ENCODE measurements at regions not wholly inside any gene's neighbourhood (a gene's known extent, or its start where the extent isn't known, plus 50 kb on each side); places are given as distances from the start of the nearest gene placed in this dataset.
"Not testable (repeated sequence)": the region's sequence is repeated elsewhere in the genome, so short reads cannot be mapped to it uniquely, and the experiment has no call there.

DNA sequence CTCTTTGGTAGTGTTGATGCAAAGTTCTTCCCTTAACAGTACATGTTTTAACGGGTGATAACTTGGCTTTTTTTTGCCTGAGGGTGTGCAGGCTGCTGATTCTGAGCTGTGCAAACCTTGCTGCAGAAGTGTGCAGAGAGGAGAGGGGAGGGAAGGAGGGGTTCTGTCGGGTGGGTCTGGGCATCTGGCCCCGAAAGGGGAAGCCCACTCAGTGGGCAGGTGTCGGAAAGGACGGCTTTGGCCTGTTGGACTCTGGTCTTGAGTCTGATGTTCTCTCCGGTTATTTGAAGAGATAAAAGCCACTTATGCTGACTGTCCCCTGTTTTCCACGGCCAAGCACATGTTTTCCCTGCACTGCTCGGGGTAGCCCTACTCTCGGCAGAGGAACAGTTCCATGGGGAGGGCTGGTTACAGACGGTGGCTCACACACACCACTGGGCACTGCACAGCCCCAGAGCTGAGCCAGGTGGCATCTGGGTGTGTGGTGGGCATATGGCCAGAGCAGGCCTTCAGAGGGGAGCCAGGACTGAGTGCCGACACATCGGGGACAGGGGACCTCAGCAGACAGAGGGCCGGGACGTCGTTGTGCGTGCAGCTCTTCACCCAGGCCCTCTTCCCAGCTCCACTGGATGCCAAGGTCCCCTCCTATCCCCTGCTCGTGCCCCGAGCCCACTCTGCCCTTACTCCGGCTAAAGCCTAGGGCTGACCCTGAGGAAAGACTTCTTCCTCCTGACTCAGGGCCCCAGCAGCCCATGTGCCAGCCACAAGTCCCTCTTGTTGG, 93.2 kb downstream of the TEX29 start:
- DNase-seq: no peak

DNA sequence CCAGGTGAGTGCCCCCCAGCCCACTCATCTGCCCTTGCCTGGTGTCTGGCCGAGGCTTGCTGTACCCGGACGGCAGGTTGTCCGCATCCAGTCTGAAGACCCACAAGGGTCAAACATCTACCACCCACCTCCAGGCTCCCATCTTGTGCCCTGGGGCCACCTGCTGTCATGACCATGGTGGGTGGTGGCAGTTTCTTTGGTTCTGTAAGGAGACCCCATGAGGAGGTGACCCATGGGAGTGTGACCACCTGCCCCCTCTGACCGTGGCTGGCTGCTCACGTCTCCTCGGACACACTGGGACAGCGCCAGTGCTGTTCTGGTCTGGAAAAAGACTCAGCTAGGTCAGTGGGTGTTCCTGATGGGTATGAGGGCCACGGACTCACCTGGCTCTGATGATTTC, 93.9 kb downstream of the TEX29 start:
- DNase-seq: no peak

DNA sequence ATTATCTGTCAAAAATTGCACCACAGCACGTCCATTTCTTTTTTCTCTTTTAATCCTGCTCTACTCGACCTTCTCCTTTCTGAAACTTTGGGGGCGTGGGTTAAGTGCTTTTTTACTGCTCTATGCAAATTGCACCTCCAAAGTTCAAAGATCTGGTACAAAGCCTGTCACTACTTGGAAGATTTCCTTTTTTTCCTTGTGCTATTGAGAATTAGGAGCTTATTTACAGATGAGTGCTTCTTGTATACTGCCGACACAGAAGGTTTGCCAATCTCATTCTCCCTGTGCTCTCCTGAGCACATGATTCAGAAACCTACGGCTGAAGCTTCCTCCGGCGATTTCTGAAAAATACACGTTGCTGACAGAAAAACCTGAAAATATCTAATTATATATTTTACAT, 94.8 kb downstream of the TEX29 start:
- DNase-seq: no peak

DNA sequence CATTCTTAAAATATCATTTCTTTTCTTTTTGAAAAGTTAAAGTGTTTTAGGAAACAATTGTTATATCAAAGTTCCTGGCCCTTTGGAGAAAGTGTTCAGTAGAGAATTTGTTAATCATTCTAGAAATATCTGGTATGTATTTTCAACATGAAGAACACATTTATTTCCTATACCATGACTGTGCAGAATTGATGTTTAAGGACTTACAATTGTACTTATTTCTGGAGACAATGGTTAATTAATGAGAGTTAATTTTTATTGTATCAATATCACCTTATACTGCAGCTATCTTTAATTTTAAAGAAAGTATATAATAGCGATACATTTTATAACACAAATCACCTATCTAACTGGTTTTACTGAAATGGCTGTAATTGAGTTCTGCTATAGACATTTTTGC, 95.3 kb downstream of the TEX29 start:
- DNase-seq: no peak

DNA sequence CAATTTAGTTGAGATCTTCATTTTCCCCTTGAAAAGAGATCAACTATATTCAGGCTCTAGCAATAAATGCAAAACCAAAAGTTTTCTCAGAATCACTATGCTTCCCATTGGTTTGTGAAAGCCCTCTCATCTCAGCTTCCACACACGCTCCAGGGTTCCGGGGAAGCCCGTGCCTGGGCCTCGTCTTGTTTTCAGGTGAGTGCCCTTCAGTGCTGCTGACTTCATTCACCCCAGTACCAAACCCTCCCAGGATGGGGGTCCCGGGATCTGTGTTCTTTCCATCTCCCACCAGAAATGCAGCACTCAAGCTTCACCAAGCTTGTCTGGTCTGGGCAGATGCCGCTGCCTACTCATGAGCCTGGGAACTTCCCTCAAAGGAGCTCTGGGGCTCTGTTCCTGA, 97.7 kb downstream of the TEX29 start:
- DNase-seq: no peak

DNA sequence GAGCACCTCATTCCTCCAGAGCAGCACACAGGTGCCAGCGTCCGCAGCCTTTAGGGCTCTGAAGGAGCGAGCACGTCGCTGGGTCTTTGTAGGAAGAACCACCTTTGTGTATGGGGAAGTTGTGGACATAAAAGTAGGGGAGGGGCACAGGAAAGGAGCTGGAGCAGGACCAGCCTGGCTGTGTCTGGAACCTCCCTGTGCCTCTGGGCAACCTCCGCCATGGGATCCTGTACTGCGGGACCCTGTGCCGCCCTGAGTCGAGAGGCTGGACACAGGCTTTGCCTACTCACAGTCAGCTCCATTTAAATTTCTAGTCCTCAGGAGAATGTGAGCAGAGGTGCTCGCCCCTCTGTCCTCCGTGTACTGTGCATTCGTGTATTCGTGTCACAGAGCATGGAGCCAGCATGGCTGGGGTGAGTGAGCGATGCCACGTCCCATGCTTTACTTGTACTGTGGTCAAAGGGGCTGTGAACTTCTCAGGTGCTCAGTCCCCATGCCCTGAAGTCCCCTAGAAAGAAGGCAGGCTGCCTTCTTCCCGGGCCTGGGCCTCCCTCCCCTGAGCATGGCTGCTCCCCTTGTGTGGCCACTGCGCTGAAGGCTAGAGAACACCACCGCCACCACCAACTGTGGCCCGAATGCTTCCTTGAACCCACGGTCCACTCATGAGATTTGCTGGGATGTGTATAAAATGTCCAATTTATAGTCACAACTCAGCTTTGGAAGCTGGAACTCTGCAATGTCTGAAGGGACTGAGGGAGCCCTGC, 99.9 kb downstream of the TEX29 start:
- DNase-seq: no peak

DNA sequence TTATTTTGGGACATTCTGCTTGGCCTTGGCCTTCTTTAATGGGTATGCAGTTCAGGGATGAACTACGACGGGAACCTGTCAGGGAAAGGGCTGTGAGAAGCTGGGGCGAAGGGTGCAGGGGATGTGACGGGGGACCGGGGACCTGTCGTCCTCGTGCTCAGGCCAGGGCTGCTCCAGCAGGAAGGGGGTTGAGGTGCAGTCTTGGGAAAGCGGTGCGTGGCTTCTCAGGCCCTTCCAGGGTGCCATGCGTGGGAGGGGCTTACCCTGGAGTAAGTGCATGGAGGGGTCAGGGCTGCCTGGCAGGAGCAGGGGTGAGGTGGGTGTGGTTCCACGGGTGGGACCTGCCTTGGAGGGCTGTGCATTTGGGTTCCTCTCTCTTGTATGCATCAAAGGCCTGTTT, 100.8 kb downstream of the TEX29 start:
- DNase-seq: no peak

DNA sequence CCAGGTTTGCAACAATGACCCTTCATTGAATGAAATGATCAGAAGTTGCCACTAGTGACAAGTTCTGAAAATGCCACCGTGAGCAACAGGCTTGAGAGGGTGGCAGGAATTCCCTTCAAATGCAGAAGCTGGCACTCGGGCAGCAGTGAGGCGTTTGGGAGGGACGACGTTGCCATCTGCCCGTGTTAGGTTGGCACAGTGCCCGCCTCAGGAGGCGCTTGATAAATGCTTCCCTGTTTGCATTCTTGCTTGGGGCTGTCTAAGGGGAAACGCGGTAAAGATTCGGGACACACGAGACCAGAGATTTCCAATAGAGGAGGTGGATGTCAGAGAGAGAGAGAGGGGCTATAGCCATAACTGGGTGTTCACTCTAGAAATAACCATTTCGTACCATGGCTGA, 101.9 kb downstream of the TEX29 start:
- DNase-seq: no peak

DNA sequence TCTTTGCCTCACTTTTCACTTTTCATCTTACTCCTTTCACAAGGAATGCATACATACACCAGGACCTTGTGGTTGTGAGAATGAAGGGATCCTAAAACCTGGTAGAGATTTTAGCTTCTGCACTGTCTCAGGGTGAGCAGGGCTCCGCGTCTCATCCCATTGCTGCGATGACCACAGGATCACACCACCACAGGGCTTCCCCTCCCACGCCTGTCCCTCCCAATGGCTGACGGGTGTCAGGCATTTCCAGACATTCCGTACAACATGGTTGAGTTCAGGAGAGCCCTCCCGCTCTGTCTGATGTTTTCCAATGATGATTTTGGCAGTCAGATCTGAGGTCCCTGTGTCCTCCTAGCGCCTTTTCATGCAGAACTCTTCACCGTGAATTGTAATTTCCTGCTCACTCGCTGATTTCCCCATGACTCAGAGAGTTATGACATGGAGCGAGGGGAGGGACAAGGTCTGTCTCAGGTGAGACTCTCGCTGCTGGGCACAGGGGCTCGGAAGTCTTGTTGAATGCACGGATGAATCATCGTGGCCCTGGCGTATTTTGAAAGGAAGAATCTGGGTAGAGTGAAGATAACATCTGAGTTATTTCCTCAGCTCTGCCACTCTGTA, 102.8 kb downstream of the TEX29 start:
- no peak for DNase-seq

DNA sequence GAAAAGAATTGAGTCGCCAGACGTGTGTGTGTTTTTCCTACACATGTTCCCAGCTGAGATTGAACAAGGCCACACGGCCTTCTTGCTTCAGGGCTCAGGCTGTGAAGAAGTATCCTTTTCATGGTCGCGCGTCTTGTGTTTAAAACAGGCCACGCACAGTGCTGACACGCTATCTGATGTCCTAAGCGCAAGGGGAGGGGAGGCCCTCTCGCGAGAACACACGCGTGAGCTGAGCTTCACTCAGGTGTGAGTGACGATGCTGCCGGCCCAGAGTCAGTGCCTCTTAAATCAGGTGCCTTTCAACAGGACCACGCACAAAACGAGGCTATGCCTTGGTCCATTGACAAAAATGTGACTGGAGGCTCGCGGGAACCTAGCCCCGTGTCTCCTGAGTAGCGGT, 103.7 kb downstream of the TEX29 start:
- no peak for DNase-seq

DNA sequence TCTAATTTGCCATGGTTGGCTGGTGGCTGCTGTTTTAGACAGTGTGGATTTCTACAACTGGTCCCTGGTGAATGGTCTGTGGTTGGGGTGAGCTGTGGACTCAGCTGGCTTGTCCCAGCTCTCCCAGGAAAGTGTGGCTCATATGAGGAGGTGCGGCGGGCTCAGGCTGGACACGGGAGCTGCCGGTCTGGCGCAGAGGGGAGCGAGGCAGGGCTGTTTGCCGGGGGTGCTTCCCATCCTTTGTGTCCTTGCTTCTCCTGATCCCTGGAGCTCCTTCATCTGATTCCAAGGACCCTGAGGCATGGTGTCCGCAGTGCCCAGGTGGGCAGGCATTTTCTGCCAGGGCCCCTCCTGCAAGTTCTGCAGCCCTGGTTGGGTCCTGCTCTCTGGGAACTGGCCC, 104.9 kb downstream of the TEX29 start:
- no peak for DNase-seq

DNA sequence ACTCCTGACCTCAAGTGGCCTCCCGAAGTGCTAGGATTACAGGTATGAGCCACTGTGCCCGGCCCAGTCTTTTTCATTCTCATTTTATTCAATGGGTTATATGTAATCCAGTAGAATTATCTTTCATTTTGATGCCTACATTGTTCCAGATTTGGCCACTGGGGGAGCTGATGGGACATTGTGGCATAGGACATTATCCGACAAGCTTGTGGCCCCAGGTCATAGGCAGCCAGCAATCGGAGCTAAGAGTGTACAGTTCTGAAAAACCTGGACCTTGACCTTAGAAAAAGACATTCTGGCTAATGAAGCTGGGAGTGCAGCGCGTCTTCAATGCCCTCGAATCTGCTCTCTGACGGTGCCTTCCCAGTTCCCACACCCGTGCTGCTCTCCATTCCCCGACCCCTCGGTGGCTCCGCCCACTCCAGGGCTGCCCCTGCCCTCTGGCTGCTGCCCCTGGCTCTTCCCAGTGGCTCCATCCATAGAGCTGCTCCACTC, 108.7 kb downstream of the TEX29 start:
- peak; percentile 34 for DNase-seq

DNA sequence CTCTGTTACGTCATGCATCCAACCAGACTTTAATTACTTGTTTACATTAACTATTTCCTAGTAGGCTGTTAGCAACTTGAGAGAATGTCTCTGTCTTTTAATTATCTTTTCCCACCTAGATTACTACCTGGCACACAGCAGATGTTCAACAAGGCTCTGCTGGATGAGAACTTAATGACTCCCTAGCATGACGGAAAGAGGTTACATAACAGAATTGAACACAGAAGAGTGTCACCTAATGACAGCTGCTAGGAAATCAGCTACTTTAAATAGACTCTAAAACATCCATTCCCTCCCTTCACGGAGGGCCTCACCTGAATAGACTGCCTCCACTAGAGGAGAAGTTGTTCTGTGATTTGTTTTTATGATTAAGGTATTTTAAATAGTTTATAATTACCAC, 110.8 kb downstream of the TEX29 start:
- no peak for DNase-seq

DNA sequence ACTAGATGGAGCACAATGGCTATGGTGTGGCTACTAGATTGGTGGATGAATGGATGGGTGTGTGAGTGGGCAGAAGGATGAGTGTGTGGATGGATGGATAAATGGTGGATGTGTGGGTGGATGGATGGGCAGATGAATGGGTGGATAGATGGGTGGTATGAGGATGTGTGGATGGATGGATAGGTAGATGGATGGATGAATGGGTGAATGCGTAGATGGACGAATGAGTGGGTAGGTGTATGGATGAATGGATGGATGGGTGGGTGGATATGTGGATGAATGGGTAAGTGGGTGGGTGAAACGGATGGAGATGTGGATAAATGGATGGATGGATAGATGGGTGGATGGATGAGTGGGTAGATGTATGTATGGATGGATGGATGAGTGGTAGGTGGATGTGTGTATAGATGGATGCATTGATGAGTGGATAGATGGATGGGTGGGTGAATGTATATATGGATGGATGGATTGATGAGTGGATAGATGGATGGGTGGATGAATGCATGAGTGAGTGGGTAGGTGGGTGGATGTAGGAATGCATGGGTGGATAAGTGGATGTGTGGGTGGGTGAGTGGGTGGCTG, 114.2 kb downstream of the TEX29 start:
- no peak for DNase-seq

DNA sequence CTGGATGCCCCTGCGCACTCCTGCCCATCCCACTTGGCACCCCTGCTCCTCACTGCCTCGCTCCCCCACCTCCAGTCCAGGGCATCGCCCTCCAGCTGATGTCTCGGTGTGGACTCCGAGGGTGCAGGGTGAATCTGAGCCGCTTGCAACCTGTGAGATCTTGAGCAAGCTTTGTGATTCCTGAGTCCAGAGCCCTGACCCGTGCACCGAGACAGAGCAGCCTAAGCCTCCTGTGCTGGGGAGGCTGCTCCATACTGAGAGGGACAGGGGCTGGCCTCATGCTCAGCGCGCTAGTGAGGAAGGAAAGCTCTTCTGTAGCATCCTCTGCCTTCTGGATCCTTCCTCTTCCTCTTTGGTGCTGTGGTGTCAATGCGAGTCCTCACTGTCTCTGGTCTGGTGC, 116.0 kb downstream of the TEX29 start:
- DNase-seq: no peak

DNA sequence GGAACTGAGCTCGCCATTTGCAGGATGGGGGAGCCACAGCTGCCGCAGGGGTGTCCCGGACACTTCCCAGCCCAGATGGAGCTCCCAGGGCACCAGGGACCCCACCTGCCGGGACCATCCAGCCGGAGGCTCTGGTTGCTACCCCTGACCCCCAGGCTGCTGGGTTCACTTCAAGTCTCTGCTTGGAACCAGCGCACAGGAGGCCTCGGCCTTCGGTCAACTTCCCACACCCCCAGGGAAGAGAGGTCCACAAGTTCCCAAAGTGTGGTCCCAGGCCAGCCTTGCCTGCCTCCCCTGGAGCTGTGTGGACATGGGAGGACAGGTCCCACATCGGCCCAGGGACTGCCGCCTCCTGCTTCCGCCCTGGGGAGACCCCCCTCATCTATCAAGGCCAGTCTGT, 117.0 kb downstream of the TEX29 start:
- no peak for DNase-seq

DNA sequence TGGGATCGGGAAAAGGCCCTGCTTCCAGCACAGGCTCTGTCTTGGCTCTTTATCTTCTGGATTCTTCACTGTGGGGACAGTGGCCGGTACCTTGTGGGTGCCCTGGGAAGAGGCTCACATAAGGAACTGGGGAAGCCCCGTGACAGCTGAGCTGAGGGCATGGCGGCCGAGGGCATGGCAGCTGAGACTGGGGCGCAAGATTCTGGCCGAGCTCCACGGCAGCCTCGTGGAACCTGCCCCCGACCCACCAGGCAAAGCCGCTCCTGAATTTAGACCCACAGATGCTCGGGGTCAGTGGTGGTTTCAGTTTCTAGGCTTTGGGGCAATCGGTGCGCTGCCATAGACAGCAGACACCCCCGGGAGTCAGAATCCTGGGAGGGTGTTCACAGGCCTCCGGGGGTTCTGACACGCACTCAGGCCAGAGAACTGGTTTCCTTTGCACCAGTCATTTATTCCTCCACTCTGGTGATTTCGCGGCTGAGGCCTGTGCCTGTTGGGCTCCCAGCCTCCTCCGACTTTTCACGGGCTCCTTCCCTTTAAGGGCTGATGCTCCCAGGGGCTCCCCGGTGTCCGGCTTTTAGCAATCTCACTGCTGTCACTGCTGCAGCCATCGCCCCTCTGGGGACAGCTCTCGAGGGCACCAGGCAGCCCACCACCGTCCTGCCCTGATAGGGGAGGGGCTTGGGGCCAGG, 117.6 kb downstream of the TEX29 start:
- no peak for DNase-seq

DNA sequence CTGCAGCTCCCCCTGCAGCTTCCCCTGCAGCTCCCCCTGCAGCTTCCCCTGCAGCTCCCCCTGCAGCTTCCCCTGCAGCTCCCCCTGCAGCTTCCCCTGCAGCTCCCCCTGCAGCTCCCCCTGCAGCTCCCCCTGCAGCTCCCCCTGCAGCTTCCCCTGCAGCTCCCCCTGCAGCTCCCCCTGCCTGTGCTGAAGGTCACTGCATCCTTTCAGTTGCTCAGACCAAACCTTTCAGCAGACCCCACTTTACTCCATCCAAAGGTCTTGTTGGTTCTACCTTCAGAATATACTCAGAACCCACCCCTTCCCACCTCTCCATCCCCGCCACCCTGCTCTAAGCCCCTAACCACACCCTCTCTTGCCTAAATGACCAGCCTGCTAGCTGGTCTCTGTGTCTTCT, 120.0 kb downstream of the TEX29 start:
- DNase-seq: not testable (repeated sequence)

DNA sequence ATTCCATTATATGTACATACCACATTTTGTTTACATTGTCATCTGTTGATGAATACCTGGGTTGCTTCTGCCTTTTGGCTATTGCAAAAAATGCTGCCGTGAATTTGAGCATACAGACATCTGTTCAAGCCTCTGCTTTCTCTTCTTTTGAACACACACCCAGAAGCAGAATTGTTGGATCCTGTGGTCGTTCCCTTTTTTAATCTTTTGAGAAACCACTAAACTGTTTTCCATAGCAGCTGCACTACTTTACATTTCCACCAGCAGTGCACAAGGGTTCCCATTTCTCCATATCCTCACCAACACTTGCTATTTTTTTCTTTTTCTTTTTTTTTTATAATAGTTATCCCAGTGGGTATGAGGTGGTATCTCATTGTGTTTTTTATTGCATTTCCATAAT, 123.5 kb downstream of the TEX29 start:
- DNase-seq: no peak

DNA sequence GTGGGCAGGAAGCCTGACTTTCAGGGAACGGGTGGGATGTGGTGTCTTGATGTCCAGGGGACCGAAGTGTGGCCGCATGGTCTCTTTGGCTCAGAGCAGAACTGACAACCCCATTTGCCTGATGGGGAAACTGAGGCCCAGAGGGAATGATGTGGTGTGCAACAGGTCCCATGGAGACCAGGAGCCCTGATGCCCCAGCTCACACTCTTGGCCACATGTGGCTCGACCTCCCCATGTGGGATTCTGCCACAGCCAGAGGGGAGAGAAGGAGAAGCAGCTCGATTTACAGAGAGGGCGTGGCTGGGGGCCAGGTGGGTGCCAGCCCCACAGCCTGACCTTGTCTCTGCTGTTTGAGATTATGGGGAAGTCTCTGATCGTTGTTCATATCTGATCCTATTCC, 128.1 kb downstream of the TEX29 start:
- no peak for DNase-seq

DNA sequence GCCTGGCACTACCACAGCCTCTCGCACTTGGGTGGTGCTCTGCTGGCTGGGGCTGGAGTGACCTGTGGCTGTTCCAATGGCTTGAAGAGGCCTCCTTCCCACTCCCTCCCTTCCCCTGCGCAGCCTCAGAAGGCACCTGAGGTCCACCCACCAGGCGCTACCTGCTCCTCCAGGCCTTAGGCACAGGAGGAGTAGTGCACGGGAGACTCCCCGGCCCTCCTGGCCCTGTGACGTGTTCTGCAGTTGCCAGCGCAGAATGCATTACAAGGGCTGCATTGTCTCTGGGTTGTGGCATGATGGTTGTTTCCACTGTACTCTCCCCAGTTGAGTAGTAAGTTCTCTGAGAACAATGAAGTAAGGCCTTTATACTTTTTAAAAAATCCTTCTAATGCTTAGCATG, 128.6 kb downstream of the TEX29 start:
- DNase-seq: no peak

DNA sequence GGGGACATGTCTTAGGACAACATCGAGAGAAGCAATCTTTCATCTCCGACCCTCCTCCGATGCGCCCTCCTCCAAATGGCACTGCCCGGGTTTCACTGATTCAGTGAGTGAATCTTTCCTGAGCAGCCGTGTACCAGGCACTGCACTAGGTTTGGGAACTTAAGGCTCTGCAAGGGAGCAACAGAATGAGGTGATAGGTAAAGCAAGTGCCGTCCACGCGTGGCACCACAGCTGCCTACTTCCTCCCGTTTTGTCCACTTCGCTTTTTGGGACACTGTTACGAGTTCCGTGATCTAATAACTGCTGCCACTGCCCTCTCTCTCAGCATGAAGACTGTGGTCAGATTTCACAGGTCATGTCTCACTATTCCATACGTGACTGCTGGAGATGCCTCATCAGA, 131.0 kb downstream of the TEX29 start:
- DNase-seq: no peak
